Fibroblast of skin of back (primary cell): ENCODE measurements at regions not wholly inside any gene's neighbourhood (a gene's known extent, or its start where the extent isn't known, plus 50 kb on each side); places are given as distances from the start of the nearest gene placed in this dataset.
"Not testable (repeated sequence)": the region's sequence is repeated elsewhere in the genome, so short reads cannot be mapped to it uniquely, and the experiment has no call there.

Experiments used
- DNase-seq: peaks from one replicate; pipeline ENCODE4 v3.0.0-alpha.2; 2013

- DNase-seq: no peak
Measured at GRCh38 chrX:39245024-39245423, 443.8 kb downstream of the MID1IP1 start.

GRCh38 chrX:39247536-39247935 is 446.3 kb downstream of the MID1IP1 start:
- DNase-seq: no peak

- DNase-seq: no peak
Measured at GRCh38 chrX:39248330-39248729, 447.1 kb downstream of the MID1IP1 start.

GRCh38 chrX:39249999-39250398 is 448.7 kb downstream of the MID1IP1 start:
- no peak for DNase-seq

GRCh38 chrX:39251995-39252394 is 450.7 kb downstream of the MID1IP1 start:
- no peak for DNase-seq

GRCh38 chrX:39253551-39253950 is 452.3 kb downstream of the MID1IP1 start:
- DNase-seq: peak; percentile 45

GRCh38 chrX:39258331-39258730 is 457.1 kb downstream of the MID1IP1 start:
- DNase-seq: peak; percentile 10

GRCh38 chrX:39260965-39261364 is 459.7 kb downstream of the MID1IP1 start:
- DNase-seq: peak; percentile 83

- peak; percentile 88 for DNase-seq
Measured at GRCh38 chrX:39261446-39262147, 460.3 kb downstream of the MID1IP1 start.

GRCh38 chrX:39262641-39263040 is 461.4 kb downstream of the MID1IP1 start:
- DNase-seq: no peak

GRCh38 chrX:39264023-39264422 is 462.8 kb downstream of the MID1IP1 start:
- DNase-seq: no peak

GRCh38 chrX:39267176-39267575 is 465.9 kb downstream of the MID1IP1 start:
- DNase-seq: no peak

GRCh38 chrX:39268207-39268606 is 466.9 kb downstream of the MID1IP1 start:
- DNase-seq: no peak

- DNase-seq: no peak
Measured at GRCh38 chrX:39275500-39276068, 474.3 kb downstream of the MID1IP1 start.

GRCh38 chrX:39277685-39278390 is 476.6 kb downstream of the MID1IP1 start:
- not testable (repeated sequence) for DNase-seq

GRCh38 chrX:39283239-39283638 is 482.0 kb downstream of the MID1IP1 start:
- no peak for DNase-seq

GRCh38 chrX:39288592-39288991 is 487.3 kb downstream of the MID1IP1 start:
- DNase-seq: no peak

GRCh38 chrX:39289827-39290226 is 488.6 kb downstream of the MID1IP1 start:
- no peak for DNase-seq

GRCh38 chrX:39293203-39293602 is 491.9 kb downstream of the MID1IP1 start:
- no peak for DNase-seq

- no peak for DNase-seq
Measured at GRCh38 chrX:39296472-39296871, 495.2 kb downstream of the MID1IP1 start.

GRCh38 chrX:39298821-39299220 is 497.6 kb downstream of the MID1IP1 start:
- no peak for DNase-seq

- no peak for DNase-seq
Measured at GRCh38 chrX:39299615-39300014, 498.4 kb downstream of the MID1IP1 start.

- no peak for DNase-seq
Measured at GRCh38 chrX:39301036-39301435, 499.8 kb downstream of the MID1IP1 start.

GRCh38 chrX:39302838-39303237 is 501.6 kb downstream of the MID1IP1 start:
- no peak for DNase-seq
